GM18873 (cell line): ENCODE measurements at regions not wholly inside any gene's neighbourhood (a gene's known extent, or its start where the extent isn't known, plus 50 kb on each side); places are given as distances from the start of the nearest gene placed in this dataset.
"Not testable (repeated sequence)": the region's sequence is repeated elsewhere in the genome, so short reads cannot be mapped to it uniquely, and the experiment has no call there.

Source experiments
- ATAC-seq: cut with Tn5 transposase; IDR thresholded peaks from one replicate; pipeline ENCODE4 v1.9.1; 2021; ENCODE audit warnings: mild to moderate bottlenecking, moderate library complexity, moderate number of reproducible peaks; ENCODE audit not compliant: unreplicated experiment, low FRiP score

DNA sequence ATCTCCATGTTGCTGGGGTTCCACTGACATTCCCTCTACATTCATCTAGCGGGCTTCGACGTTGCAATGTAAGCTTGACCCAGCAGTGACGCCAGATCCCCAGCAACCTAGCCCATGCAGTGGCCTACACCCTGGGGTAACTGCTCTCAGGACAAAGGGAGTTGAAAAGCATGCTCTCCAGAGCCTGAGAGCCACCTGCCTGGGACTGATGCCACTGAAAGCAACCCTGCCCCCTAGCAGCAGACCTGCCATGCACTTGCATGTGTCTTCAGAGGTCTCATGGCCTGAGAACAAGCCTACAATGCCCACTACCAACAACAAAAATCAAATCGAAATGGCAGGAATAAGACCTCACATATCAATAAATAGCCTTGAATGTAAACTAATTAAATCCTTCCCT is 330.3 kb downstream of the TRIM36 start:
- ATAC-seq = no peak

DNA sequence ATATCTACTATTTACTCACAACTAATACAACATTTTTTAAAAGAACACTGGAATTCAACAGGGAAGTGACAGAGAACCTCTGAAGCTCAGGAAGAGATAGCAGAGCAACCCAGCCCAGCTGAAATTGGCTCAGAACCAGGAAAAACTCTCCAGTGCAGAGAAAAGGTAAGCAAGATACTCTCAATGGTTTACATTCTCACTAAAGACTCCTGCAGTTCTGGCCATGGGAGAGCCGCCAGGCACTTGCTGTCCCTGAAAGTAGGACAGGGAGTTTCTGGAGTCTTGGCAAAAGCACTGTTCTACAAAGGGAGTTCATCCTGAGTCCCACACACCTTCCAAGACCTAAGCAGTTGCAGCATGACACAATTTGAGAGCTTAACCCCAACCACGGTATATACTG is 330.8 kb downstream of the TRIM36 start:
- ATAC-seq = no peak

- ATAC-seq = no peak
Measured at GRCh38 chr5:114830114-114830513, 339.6 kb downstream of the TRIM36 start.

DNA sequence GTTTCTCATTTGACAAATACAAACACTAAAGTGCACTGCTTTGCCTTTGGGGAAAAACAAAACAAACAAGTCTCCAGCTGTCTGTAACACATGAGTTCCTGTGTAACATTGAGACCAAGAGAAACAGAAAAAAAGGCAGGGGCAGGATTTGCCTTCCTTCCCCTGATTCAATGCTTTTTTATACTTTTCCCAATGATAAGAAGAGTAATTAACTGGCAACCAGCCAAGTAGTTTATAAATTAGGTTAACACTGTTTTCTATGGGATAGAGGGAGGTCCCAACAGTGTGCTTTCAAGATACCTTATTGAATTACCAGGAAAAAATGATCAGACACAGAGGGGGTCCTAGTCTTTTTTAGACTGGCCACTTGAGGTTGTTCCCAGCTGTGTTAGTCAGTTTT is 346.8 kb downstream of the TRIM36 start:
- no peak for ATAC-seq

DNA sequence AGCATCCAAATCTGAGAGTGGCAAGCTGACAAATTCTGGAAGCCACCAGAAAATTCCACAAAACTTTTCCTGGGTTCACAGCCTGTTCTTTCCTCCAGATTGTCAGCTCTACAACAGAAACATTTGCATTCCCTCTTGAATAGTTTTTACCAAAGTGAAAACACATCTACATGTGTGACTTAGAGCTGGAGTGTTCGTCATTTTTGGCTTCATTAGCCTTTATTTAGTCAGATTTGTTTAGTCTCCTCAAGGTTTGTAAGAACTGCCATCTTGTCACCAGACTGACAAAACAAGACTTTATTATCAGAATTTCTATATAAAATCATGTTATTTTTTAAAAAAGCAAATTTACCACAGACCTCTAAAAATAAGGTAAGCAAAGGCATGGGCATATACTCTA is 347.3 kb downstream of the TRIM36 start:
- no peak for ATAC-seq

DNA sequence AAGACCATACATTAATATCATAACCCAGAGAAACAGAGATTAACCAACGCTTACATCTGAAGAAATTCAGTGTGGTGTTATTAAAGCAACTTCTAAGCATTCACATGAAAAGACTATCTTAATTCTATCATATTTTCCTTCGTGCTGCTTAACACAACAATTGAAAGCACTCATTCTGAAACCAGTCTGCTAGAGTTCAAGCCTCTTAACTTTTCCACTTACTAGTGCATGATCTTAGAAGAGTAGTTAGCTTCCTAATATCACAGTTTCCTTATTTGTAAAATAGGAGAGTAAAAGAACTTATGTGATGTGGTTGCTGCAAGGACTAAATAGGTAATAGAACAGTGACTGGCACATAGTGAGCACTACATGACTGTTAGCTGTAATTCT is 379.3 kb downstream of the TRIM36 start:
- ATAC-seq = no peak

DNA sequence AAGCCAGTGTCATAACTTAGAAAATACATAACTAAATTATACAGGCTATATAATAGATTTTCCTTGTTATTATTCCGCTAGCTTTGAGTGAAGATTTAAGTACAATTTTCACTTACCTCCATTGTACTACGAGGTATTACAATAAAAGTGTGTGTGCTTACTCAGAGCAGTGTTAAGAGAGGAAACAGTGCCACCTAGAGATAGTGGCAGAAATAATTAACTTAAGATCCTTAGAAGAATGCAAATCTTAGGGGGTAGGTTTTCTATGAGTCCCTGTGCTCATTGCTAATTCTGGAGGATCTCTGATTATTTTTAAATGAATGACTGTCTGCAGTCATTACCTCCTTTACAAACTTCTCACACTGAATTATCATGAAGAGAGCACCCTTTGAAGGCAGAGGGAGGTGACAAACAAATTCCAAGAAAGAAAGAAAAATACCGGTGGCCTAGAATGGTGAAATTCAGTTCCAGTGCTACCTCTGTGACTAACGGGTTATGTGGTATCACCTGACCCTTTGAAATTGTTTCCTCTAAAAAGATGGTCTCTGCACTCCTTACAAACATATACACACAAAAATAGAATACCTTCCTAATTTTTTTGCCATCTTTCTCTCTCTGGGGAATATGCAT is 379.8 kb downstream of the TRIM36 start:
- ATAC-seq = peak; percentile 67

GRCh38 chr5:114782869-114783268 is 386.8 kb downstream of the TRIM36 start:
- no peak for ATAC-seq

- no peak for ATAC-seq
Measured at GRCh38 chr5:114782177-114782576, 387.5 kb downstream of the TRIM36 start.

DNA sequence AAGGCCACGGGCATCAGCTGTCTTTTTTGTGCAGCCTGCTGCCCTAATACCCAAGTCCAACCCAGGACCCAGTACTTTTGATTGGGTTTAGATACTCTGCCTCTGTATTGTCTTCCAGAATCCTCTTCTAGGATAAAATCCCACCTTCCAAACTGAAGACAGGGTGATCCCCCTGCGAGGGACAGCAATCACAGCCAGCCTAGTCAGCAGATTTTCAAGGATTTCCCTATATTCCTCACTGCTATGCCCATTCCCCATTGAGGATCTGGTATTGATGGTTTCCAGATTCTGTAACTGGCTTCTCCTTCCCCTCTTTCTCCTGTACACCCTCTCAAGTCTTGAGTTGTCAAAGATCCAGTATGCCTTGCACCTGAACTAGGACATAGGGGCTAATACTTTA is 389.4 kb downstream of the TRIM36 start:
- ATAC-seq = no peak

- ATAC-seq = no peak
Measured at GRCh38 chr5:114744406-114744805, 382.5 kb downstream of the KCNN2 start.

- ATAC-seq = no peak
Measured at GRCh38 chr5:114734238-114734637, 372.4 kb downstream of the KCNN2 start.

GRCh38 chr5:114729986-114730385 is 368.1 kb downstream of the KCNN2 start:
- no peak for ATAC-seq

- no peak for ATAC-seq
Measured at GRCh38 chr5:114727358-114727757, 365.5 kb downstream of the KCNN2 start.

- no peak for ATAC-seq
Measured at GRCh38 chr5:114726131-114726530, 364.3 kb downstream of the KCNN2 start.

DNA sequence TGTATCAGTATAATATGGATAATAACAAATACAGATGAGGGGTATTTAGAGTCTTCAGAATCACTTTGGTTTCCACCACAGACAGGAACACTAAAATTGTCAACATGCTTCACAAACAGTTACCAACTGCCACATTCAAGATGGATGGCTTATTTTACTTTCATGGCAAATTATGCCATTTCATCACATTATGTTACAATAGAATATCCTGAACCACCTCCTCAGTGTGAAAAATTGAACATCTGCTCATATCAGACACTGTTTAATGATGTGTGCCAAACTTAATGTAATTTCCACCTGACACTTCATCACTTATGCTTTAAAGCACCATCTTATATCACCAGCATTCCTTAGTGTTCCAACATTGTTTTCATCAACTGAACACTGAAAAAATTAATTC is 357.4 kb downstream of the KCNN2 start:
- no peak for ATAC-seq

- ATAC-seq = no peak
Measured at GRCh38 chr5:114716955-114717354, 355.1 kb downstream of the KCNN2 start.

GRCh38 chr5:114704225-114704893 is 342.5 kb downstream of the KCNN2 start:
- ATAC-seq = not testable (repeated sequence)

GRCh38 chr5:114702731-114703130 is 340.9 kb downstream of the KCNN2 start:
- no peak for ATAC-seq

DNA sequence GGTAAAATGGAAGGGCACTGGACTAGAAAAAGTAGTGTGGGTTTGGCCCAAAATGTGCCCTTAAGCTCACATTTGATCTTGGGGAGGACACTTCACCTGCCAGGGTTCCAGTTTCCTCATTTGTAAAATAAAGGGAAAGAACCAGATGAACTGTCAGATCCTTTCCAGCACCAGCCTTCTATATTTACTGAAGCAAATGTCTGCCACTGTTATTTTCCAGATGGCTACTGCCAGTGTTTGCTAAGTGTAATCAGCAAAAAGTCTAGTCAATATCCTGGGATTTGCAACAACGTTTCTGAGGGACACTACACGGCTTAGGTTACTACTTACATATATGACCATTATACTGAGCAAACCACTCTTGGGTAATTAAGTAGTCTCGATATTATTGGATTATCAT is 340.3 kb downstream of the KCNN2 start:
- no peak for ATAC-seq

DNA sequence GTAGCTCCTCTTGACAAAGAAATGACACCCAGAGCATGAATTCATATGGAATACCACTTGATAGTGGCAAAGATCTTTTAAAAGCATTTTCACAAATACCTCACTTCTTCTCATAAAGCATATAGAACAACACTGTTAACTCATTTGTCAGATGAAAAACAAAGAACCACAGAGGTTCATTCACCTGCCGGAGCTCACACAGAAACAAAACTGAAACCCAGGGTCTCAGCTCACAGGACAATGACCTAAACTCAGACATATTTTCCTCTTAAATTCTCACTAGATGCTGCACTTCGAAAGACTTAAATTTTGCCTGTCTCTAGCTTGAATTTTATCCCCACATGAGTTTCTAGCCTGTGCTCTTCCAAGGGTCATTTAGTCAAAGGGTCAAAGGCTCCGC is 339.0 kb downstream of the KCNN2 start:
- ATAC-seq = no peak

DNA sequence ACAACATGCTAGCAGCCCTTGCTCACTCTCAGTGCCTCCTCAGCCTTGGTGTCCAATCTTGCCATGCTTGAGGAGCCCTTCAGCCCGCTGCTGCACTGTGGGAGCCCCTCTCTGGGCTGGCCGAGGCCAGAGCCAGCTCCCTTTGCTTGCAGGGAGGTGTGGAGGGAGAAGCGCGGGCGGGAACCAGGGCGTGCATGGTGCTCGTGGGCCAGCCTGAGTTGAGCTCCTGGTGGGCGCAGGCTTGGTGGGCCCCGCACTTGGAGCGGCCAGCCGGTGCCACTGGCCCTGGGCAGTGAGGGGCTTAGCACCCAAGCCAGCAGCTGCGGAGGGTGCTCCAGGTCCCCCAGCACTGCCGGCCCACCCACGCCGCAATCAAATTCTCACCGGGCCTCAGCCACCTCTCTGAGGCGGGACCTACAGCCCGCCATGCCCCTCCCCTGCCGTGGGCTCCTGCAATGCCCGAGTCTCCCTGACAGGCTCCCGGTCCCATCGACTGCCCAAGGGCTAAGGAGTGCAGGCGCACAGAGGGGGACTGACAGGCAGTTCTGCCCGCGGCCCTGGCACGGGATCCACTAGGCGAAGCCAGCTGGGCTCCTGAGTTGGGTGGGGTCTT is 333.5 kb downstream of the KCNN2 start:
- no peak for ATAC-seq
